Hepatocyte (in vitro differentiated cells): ENCODE measurements at regions not wholly inside any gene's neighbourhood (a gene's known extent, or its start where the extent isn't known, plus 50 kb on each side); places are given as distances from the start of the nearest gene placed in this dataset.

Experiments
- DNase-seq: peaks from one replicate; pipeline ENCODE4 v3.0.0-alpha.2; 2016; ENCODE audit warnings: low spot score
- H2AFZ ChIP-seq: fragments of 200-600 bp; sonication (generic); 2 replicates; pipeline ENCODE4 v1.6.0; 2016; ENCODE audit warnings: antibody characterized with exemption, mild to moderate bottlenecking
- H3K27ac ChIP-seq: fragments of 200-600 bp; sonication (generic); 2 replicates; pipeline ENCODE4 v1.5.1; 2016; ENCODE audit warnings: mild to moderate bottlenecking
- H3K27me3 ChIP-seq: fragments of 200-600 bp; sonication (generic); 2 replicates; pipeline ENCODE4 v1.6.1; 2016
- H3K36me3 ChIP-seq: fragments of 200-600 bp; sonication (generic); replicated peaks from 2 replicates; pipeline ENCODE4 v1.5.1; 2016; ENCODE audit warnings: low read depth; ENCODE audit not compliant: insufficient read depth
- H3K4me1 ChIP-seq: fragments of 200-600 bp; sonication (generic); 2 replicates; pipeline ENCODE4 v1.5.1; 2016; ENCODE audit warnings: mild to moderate bottlenecking, moderate library complexity; ENCODE audit not compliant: insufficient read depth
- H3K4me2 ChIP-seq: fragments of 200-600 bp; sonication (generic); 2 replicates; pipeline ENCODE4 v1.6.0; 2016
- H3K4me3 ChIP-seq: fragments of 200-600 bp; sonication (generic); 2 replicates; pipeline ENCODE4 v1.5.1; 2016; ENCODE audit warnings: mild to moderate bottlenecking
- H3K79me2 ChIP-seq: fragments of 200-600 bp; sonication (generic); 2 replicates; pipeline ENCODE4 v1.6.0; 2017; ENCODE audit warnings: mild to moderate bottlenecking
- H3K9me2 ChIP-seq: fragments of 200-600 bp; sonication (generic); replicated peaks from 2 replicates; pipeline ENCODE4 v1.6.0; 2017; ENCODE audit warnings: mild to moderate bottlenecking; ENCODE audit not compliant: insufficient read depth
- H3K9me3 ChIP-seq: fragments of 200-600 bp; sonication (generic); 2 replicates; pipeline ENCODE4 v1.5.1; 2016; ENCODE audit warnings: low read depth, mild to moderate bottlenecking
- H4K20me1 ChIP-seq: fragments of 200-600 bp; sonication (generic); 2 replicates; pipeline ENCODE4 v1.6.0; 2016; ENCODE audit warnings: mild to moderate bottlenecking; ENCODE audit not compliant: insufficient read depth, poor library complexity, severe bottlenecking
- CTCF ChIP-seq: fragments of 200-600 bp; sonication (generic); IDR thresholded peaks from 2 replicates; pipeline ENCODE4 v1.5.1; 2016; ENCODE audit warnings: antibody characterized with exemption, mild to moderate bottlenecking; ENCODE audit not compliant: poor library complexity
- EZH2 ChIP-seq: fragments of 200-600 bp; sonication (generic); IDR thresholded peaks from 2 replicates; pipeline ENCODE4 v1.6.1; 2016; ENCODE audit warnings: antibody characterized with exemption, mild to moderate bottlenecking, borderline replicate concordance
- EZH2phosphoT487 ChIP-seq: fragments of 200-600 bp; sonication (generic); IDR thresholded peaks from one replicate; pipeline ENCODE4 v1.6.1; 2018; ENCODE audit warnings: antibody characterized with exemption, mild to moderate bottlenecking, low read depth, moderate library complexity; ENCODE audit not compliant: unreplicated experiment, severe bottlenecking
- WGBS: methylation state at CpG from one replicate; pipeline ENCODE4 v1.1.6; 2016; ENCODE audit warnings: low lambda C conversion rate; ENCODE audit errors: missing lambda C conversion rate; 5-methylcytosine and 5-hydroxymethylcytosine counted together

GRCh38 chr11:32215157-32215556, 124.3 kb downstream of the RCN1 start:
- Histone ChIP-seq H3K79me2 (no peaks in the 10 kb centered on the region), H3K4me1 (no peaks in the 10 kb centered on the region), H3K27ac (no peak overlapping the region), H3K4me3 (no peak overlapping the region), H3K9me3 (no peaks in the 10 kb centered on the region), H3K27me3 (peaks cover 3% of the 10 kb centered on the region), H3K4me2 (no peak overlapping the region), H4K20me1 (no peaks in the 10 kb centered on the region), H2AFZ (no peak overlapping the region), H3K9me2 (no peaks in the 10 kb centered on the region), H3K36me3 (no peaks in the 10 kb centered on the region)
- TF ChIP-seq EZH2 (no peak), CTCF (no peak), EZH2phosphoT487 (no peak)
- DNase-seq = no peak
- WGBS = 73% methylated on average over 1 of the region's 1 CpG

- Histone ChIP-seq H3K4me3 (no peak overlapping the region), H3K79me2 (no peaks in the 10 kb centered on the region), H3K9me2 (no peaks in the 10 kb centered on the region), H4K20me1 (no peaks in the 10 kb centered on the region), H3K9me3 (no peaks in the 10 kb centered on the region), H3K27me3 (no peaks in the 10 kb centered on the region), H3K27ac (no peak overlapping the region), H3K4me1 (no peaks in the 10 kb centered on the region), H3K4me2 (no peak overlapping the region), H3K36me3 (no peaks in the 10 kb centered on the region), H2AFZ (no peak overlapping the region)
- WGBS = 93% methylated on average over 4 of the region's 4 CpGs
- TF ChIP-seq CTCF (no peak), EZH2 (no peak), EZH2phosphoT487 (no peak)
- DNase-seq = no peak
These were observed 125.9 kb downstream of the RCN1 start for GRCh38 chr11:32216749-32217148.

GRCh38 chr11:32219320-32219719, 128.4 kb downstream of the RCN1 start:
- 87% methylated on average over 7 of the region's 7 CpGs for WGBS

More at GRCh38 chr11:32219320-32219719, 128.4 kb downstream of the RCN1 start:
- H3K4me3 ChIP-seq = no peak overlapping the region
- no peak overlapping the region for H2AFZ ChIP-seq
- no peaks in the 10 kb centered on the region for H4K20me1 ChIP-seq
- no peak for DNase-seq
- TF ChIP-seq CTCF = no peak
- TF ChIP-seq EZH2 = no peak
- no peak for TF ChIP-seq EZH2phosphoT487
- H3K27ac ChIP-seq = no peak overlapping the region
- H3K27me3 ChIP-seq = no peaks in the 10 kb centered on the region
- H3K4me2 ChIP-seq = no peak overlapping the region
- no peaks in the 10 kb centered on the region for H3K4me1 ChIP-seq
- no peaks in the 10 kb centered on the region for H3K9me3 ChIP-seq
- H3K9me2 ChIP-seq = no peaks in the 10 kb centered on the region
- no peaks in the 10 kb centered on the region for H3K36me3 ChIP-seq
- H3K79me2 ChIP-seq = no peaks in the 10 kb centered on the region
